ENCODE measurements at regions not wholly inside any gene's neighbourhood (a gene's known extent, or its start where the extent isn't known, plus 50 kb on each side); places are given as distances from the start of the nearest gene placed in this dataset.

GRCh38 chr11:116309446-116309845, 463.3 kb downstream of the BUD13 start:
- no peak overlapping the region for H3K27ac ChIP-seq (ENCODE audit: low read length)
- H3K9me2 ChIP-seq (ENCODE audit: insufficient read depth, low read length) = no peaks in the 10 kb centered on the region
- H3K27me3 ChIP-seq (ENCODE audit: insufficient read depth, low read depth, low read length) = no peaks in the 10 kb centered on the region
- H2AFZ ChIP-seq (ENCODE audit: low read depth, low read length) = no peak overlapping the region
- H3K36me3 ChIP-seq (ENCODE audit: insufficient read depth, low read length) = no peaks in the 10 kb centered on the region
- no peaks in the 10 kb centered on the region for H3K79me2 ChIP-seq (replicated peaks; ENCODE audit: insufficient read depth, low read length)
- TF ChIP-seq RAD21 (conservative IDR thresholded peaks at IDR 0.05) = no peak
- TF ChIP-seq TAF1 (IDR thresholded peaks at IDR 0.05; ENCODE audit: low read depth) = no peak
- TF ChIP-seq POLR2AphosphoS5 (IDR thresholded peaks at IDR 0.05) = no peak
- no peak for TF ChIP-seq MXI1 (conservative IDR thresholded peaks at IDR 0.05; ENCODE audit: poor library complexity, severe bottlenecking)
- TF ChIP-seq REST (IDR thresholded peaks at IDR 0.05; ENCODE audit: borderline replicate concordance) = no peak
- TF ChIP-seq CTCF (IDR thresholded peaks at IDR 0.05; ENCODE audit: poor library complexity, severe bottlenecking) = no peak
- TF ChIP-seq EZH2 (IDR thresholded peaks at IDR 0.05; ENCODE audit: borderline replicate concordance, insufficient read depth, low read length, poor library complexity, severe bottlenecking) = no peak
- no peak overlapping the region for H3K9ac ChIP-seq (ENCODE audit: low read length)
- H3K4me2 ChIP-seq (ENCODE audit: low read length) = no peak overlapping the region
- no peak overlapping the region for H3K4me3 ChIP-seq (ENCODE audit: low read length)
- H4K20me1 ChIP-seq (ENCODE audit: insufficient read depth) = no peaks in the 10 kb centered on the region
- no peaks in the 10 kb centered on the region for H3F3A ChIP-seq (ENCODE audit: insufficient read depth, low read length, poor library complexity, severe bottlenecking)
- H3K9me3 ChIP-seq (ENCODE audit: low read length) = no peaks in the 10 kb centered on the region

GRCh38 chr11:116302756-116303155, 470.0 kb downstream of the BUD13 start:
- Histone ChIP-seq H4K20me1 (ENCODE audit: insufficient read depth) (no peaks in the 10 kb centered on the region), H3K4me3 (ENCODE audit: low read length) (no peak overlapping the region), H3K9me3 (ENCODE audit: low read length) (no peaks in the 10 kb centered on the region), H3K27me3 (ENCODE audit: insufficient read depth, low read depth, low read length) (no peaks in the 10 kb centered on the region), H3K79me2 (replicated peaks; ENCODE audit: insufficient read depth, low read length) (no peaks in the 10 kb centered on the region), H3K9ac (ENCODE audit: low read length) (no peak overlapping the region), H3K4me2 (ENCODE audit: low read length) (no peak overlapping the region), H3K9me2 (ENCODE audit: insufficient read depth, low read length) (no peaks in the 10 kb centered on the region), H2AFZ (ENCODE audit: low read depth, low read length) (no peak overlapping the region), H3K27ac (ENCODE audit: low read length) (no peak overlapping the region), H3F3A (ENCODE audit: insufficient read depth, low read length, poor library complexity, severe bottlenecking) (no peaks in the 10 kb centered on the region), H3K36me3 (ENCODE audit: insufficient read depth, low read length) (no peaks in the 10 kb centered on the region)
- TF ChIP-seq SMC3 (conservative IDR thresholded peaks at IDR 0.05; ENCODE audit: poor library complexity) (no peak), CTCF (IDR thresholded peaks at IDR 0.05; ENCODE audit: poor library complexity, severe bottlenecking) (no peak), TAF1 (IDR thresholded peaks at IDR 0.05; ENCODE audit: low read depth) (no peak), RAD21 (conservative IDR thresholded peaks at IDR 0.05) (no peak)

Measured in neural cell (in vitro differentiated cells).